Dedifferentiated amniotic fluid mesenchymal stem cell (primary cell): ENCODE measurements at regions not wholly inside any gene's neighbourhood (a gene's known extent, or its start where the extent isn't known, plus 50 kb on each side); places are given as distances from the start of the nearest gene placed in this dataset.

Experiments used
- DNase-seq: peaks from one replicate; pipeline ENCODE4 v3.0.0-alpha.2; 2016; ENCODE audit errors: extremely low spot score

- DNase-seq, result no peak
Measured at GRCh38 chr1:218817071-218817470, 356.6 kb upstream of the LYPLAL1 start.

- DNase-seq, result no peak
Measured at GRCh38 chr1:218817691-218818465, 355.8 kb upstream of the LYPLAL1 start.

GRCh38 chr1:218823291-218823900 lies 350.3 kb upstream of the LYPLAL1 start:
- peak; percentile 81 for DNase-seq

GRCh38 chr1:218827486-218827885 lies 346.2 kb upstream of the LYPLAL1 start:
- no peak for DNase-seq

GRCh38 chr1:218828125-218828650 lies 345.5 kb upstream of the LYPLAL1 start:
- DNase-seq, result no peak

- DNase-seq, result no peak
Measured at GRCh38 chr1:218829097-218829496, 344.6 kb upstream of the LYPLAL1 start.

GRCh38 chr1:218835609-218836008 lies 338.1 kb upstream of the LYPLAL1 start:
- no peak for DNase-seq

GRCh38 chr1:218836264-218836663 lies 337.4 kb upstream of the LYPLAL1 start:
- no peak for DNase-seq

- DNase-seq, result no peak
Measured at GRCh38 chr1:218837051-218837450, 336.6 kb upstream of the LYPLAL1 start.

- DNase-seq, result no peak
Measured at GRCh38 chr1:218845589-218845988, 328.1 kb upstream of the LYPLAL1 start.

GRCh38 chr1:218846181-218846580 lies 327.5 kb upstream of the LYPLAL1 start:
- DNase-seq, result no peak

GRCh38 chr1:218847089-218847768 lies 326.4 kb upstream of the LYPLAL1 start:
- DNase-seq, result no peak

- no peak for DNase-seq
Measured at GRCh38 chr1:218848009-218848408, 325.7 kb upstream of the LYPLAL1 start.

- DNase-seq, result no peak
Measured at GRCh38 chr1:218850367-218850766, 323.3 kb upstream of the LYPLAL1 start.

- DNase-seq, result peak; percentile 16
Measured at GRCh38 chr1:218851586-218851985, 322.1 kb upstream of the LYPLAL1 start.

GRCh38 chr1:218852527-218852926 lies 321.2 kb upstream of the LYPLAL1 start:
- DNase-seq, result no peak

GRCh38 chr1:218863987-218864386 lies 309.7 kb upstream of the LYPLAL1 start:
- DNase-seq, result no peak

- no peak for DNase-seq
Measured at GRCh38 chr1:218865591-218865990, 308.1 kb upstream of the LYPLAL1 start.

- no peak for DNase-seq
Measured at GRCh38 chr1:218866507-218866906, 307.2 kb upstream of the LYPLAL1 start.

GRCh38 chr1:218867066-218867465 lies 306.6 kb upstream of the LYPLAL1 start:
- DNase-seq, result no peak

GRCh38 chr1:218867941-218868626 lies 305.6 kb upstream of the LYPLAL1 start:
- DNase-seq, result no peak

- DNase-seq, result no peak
Measured at GRCh38 chr1:218869276-218869675, 304.4 kb upstream of the LYPLAL1 start.
